H1 (cell line): ENCODE measurements at regions not wholly inside any gene's neighbourhood (a gene's known extent, or its start where the extent isn't known, plus 50 kb on each side); places are given as distances from the start of the nearest gene placed in this dataset.

Experiments used
- CTCF ChIA-PET: fragments of 300-600 bp; sonication (Branson Sonifier 250); formaldehyde crosslinking; loops from one replicate; lab custom pipeline; 2021; ENCODE audit not compliant: partially characterized antibody; lab: Charles Lee
- POLR2A ChIA-PET: fragments of 300-600 bp; sonication (Branson Sonifier 250); formaldehyde crosslinking; loops from one replicate; lab custom pipeline; 2021; ENCODE audit warnings: inconsistent platforms; ENCODE audit not compliant: partially characterized antibody; lab: Charles Lee
- DNase-seq, 2 experiments: peaks; one replicate each; pipeline versions ENCODE4 v3.0.0 to v3.0.0-alpha.2; 2010 to 2022; ENCODE audit warnings: low spot score in 2 of 2, low read depth in 1 of 2, mixed read lengths in 1 of 2
- FAIRE-seq: peaks from 2 replicates; lab custom pipeline; 2011; peaks lifted over from hg19 to GRCh38; lab: Jason Lieb, UNC
- H2AFZ ChIP-seq: 2 replicates; pipeline ENCODE4 v1.8.1; 2012; ENCODE audit warnings: low read length, inconsistent platforms
- H2AK5ac ChIP-seq: 2 replicates; pipeline ENCODE4 v1.6.1; 2013; ENCODE audit warnings: low read depth, low read length
- H2BK120ac ChIP-seq: replicated peaks from 2 replicates; pipeline ENCODE3; 2013; ENCODE audit warnings: low read depth, low read length, inconsistent platforms
- H2BK12ac ChIP-seq: 2 replicates; pipeline ENCODE4 v1.6.1; 2013; ENCODE audit warnings: low read depth, low read length
- H2BK15ac ChIP-seq: 2 replicates; pipeline ENCODE4 v1.6.1; 2013; ENCODE audit warnings: low read length
- H2BK20ac ChIP-seq: 2 replicates; pipeline ENCODE4 v1.6.1; 2013; ENCODE audit warnings: low read length
- H2BK5ac ChIP-seq: 2 replicates; pipeline ENCODE4 v1.6.1; 2013; ENCODE audit warnings: low read depth, low read length
- H3K14ac ChIP-seq: 2 replicates; pipeline ENCODE4 v1.6.1; 2013; ENCODE audit warnings: inconsistent platforms; ENCODE audit not compliant: insufficient read length
- H3K18ac ChIP-seq: 2 replicates; pipeline ENCODE4 v1.6.1; 2013; ENCODE audit warnings: low read length; ENCODE audit errors: extremely low read depth
- H3K23ac ChIP-seq: 2 replicates; pipeline ENCODE4 v1.6.1; 2013; ENCODE audit warnings: inconsistent platforms; ENCODE audit not compliant: insufficient read length
- H3K23me2 ChIP-seq: 2 replicates; pipeline ENCODE4 v1.6.1; 2013; ENCODE audit warnings: low read depth, low read length
- H3K27ac ChIP-seq: 2 replicates; pipeline ENCODE4 v1.6.1; 2011; ENCODE audit warnings: low read depth, low read length, inconsistent platforms
- H3K27me3 ChIP-seq, 4 experiments: replicated peaks in 1 of 4; 1 replicate in 1 of 4; 2 replicates in 3 of 4; pipeline versions ENCODE4 v1.6.1 to v1.8.1; 2011 to 2013; ENCODE audit warnings: low read length in 3 of 4, mild to moderate bottlenecking in 3 of 4, inconsistent platforms in 2 of 4, mixed read lengths in 2 of 4, moderate library complexity in 1 of 4; ENCODE audit not compliant: control insufficient read depth in 3 of 4, insufficient read depth in 3 of 4; ENCODE audit errors: extremely low read depth in 1 of 4
- H3K36me3 ChIP-seq, 4 experiments: 2 replicates each; pipeline versions ENCODE4 v1.6.1 to v1.8.1; 2011 to 2013; ENCODE audit warnings: mild to moderate bottlenecking in 4 of 4, low read length in 3 of 4, moderate library complexity in 2 of 4, control low read depth in 1 of 4, inconsistent platforms in 1 of 4; ENCODE audit not compliant: insufficient read depth in 4 of 4, control insufficient read depth in 2 of 4
- H3K4ac ChIP-seq: replicated peaks from 2 replicates; pipeline ENCODE3; 2013; ENCODE audit warnings: low read length, low read depth, mixed read lengths, inconsistent platforms; ENCODE audit not compliant: insufficient read length
- H3K4me1 ChIP-seq, 4 experiments: replicated peaks in 1 of 4; 1 replicate in 1 of 4; 2 replicates in 3 of 4; pipeline versions ENCODE4 v1.6.1 to v1.8.1; 2011 to 2013; ENCODE audit warnings: low read length in 3 of 4, inconsistent platforms in 2 of 4, mixed read lengths in 1 of 4; ENCODE audit not compliant: insufficient read depth in 4 of 4, control insufficient read depth in 3 of 4
- H3K4me2 ChIP-seq, 2 experiments: 2 replicates each; pipeline versions ENCODE4 v1.6.1 to v1.8.1; 2011 to 2013; ENCODE audit warnings: low read depth in 2 of 2, low read length in 2 of 2, control low read depth in 1 of 2, inconsistent platforms in 1 of 2, mild to moderate bottlenecking in 1 of 2; ENCODE audit not compliant: insufficient read depth in 1 of 2
- H3K4me3 ChIP-seq, 4 experiments: fragments of 200-600, 300-600 bp in 1 of 4; sonication (generic), shearing (Covaris generic), sonication (Bioruptor Twin) in 1 of 4; 2 replicates each; pipeline versions ENCODE4 v1.5.1 to v1.8.1; 2011 to 2016; ENCODE audit warnings: low read length in 4 of 4, low read depth in 3 of 4, control low read depth in 2 of 4, inconsistent platforms in 2 of 4, mild to moderate bottlenecking in 2 of 4, mixed read lengths in 1 of 4, moderate library complexity in 1 of 4; ENCODE audit not compliant: insufficient read depth in 2 of 4; ENCODE audit errors: extremely low read depth in 1 of 4
- H3K56ac ChIP-seq: replicated peaks from 2 replicates; pipeline ENCODE3; 2013; ENCODE audit warnings: low read depth, mild to moderate bottlenecking, mixed read lengths, low read length, inconsistent platforms; ENCODE audit not compliant: insufficient read length
- H3K79me1 ChIP-seq: 2 replicates; pipeline ENCODE4 v1.6.1; 2013; ENCODE audit warnings: low read depth, low read length, control low read depth
- H3K79me2 ChIP-seq, 2 experiments: 2 replicates each; pipeline versions ENCODE4 v1.6.1 to v1.8.1; 2012 to 2013; ENCODE audit warnings: low read length in 2 of 2, mild to moderate bottlenecking in 2 of 2, inconsistent platforms in 1 of 2; ENCODE audit not compliant: insufficient read depth in 2 of 2, control insufficient read depth in 1 of 2
- H3K9ac ChIP-seq, 4 experiments: replicated peaks in 1 of 4; 1 replicate in 1 of 4; 2 replicates in 3 of 4; pipeline versions ENCODE4 v1.6.1 to v1.8.1; 2011 to 2013; ENCODE audit warnings: low read depth in 3 of 4, low read length in 3 of 4, control low read depth in 2 of 4, mild to moderate bottlenecking in 2 of 4, moderate library complexity in 2 of 4, inconsistent platforms in 1 of 4; ENCODE audit errors: extremely low read depth in 1 of 4
- H3K9me3 ChIP-seq, 2 experiments: 2 replicates each; pipeline versions ENCODE4 v1.6.1 to v1.8.1; 2012 to 2013; ENCODE audit warnings: mild to moderate bottlenecking in 2 of 2, moderate library complexity in 2 of 2, control low read depth in 1 of 2, inconsistent platforms in 1 of 2, low read depth in 1 of 2, low read length in 1 of 2, mixed read lengths in 1 of 2; ENCODE audit not compliant: insufficient read depth in 2 of 2
- H4K20me1 ChIP-seq, 2 experiments: replicated peaks in 1 of 2; 2 replicates each; pipeline versions ENCODE3 to v1.8.1; 2011 to 2013; ENCODE audit warnings: inconsistent platforms in 2 of 2, low read length in 2 of 2, mild to moderate bottlenecking in 1 of 2; ENCODE audit not compliant: insufficient read depth in 2 of 2, control insufficient read depth in 1 of 2
- H4K5ac ChIP-seq: 2 replicates; pipeline ENCODE4 v1.6.1; 2013; ENCODE audit warnings: low read length, low read depth, mixed read lengths, inconsistent platforms; ENCODE audit not compliant: insufficient read length
- H4K8ac ChIP-seq: 2 replicates; pipeline ENCODE4 v1.8.0; 2013; ENCODE audit warnings: mild to moderate bottlenecking, moderate library complexity, low read length, inconsistent platforms; ENCODE audit not compliant: insufficient read depth; ENCODE audit errors: extremely low read depth
- H4K91ac ChIP-seq: replicated peaks from 2 replicates; pipeline ENCODE3; 2013; ENCODE audit warnings: low read length, mixed read lengths, inconsistent platforms; ENCODE audit not compliant: insufficient read length
- BCL11A ChIP-seq, 2 experiments: IDR thresholded peaks; one replicate each; pipeline ENCODE4 v1.6.1; 2011; ENCODE audit warnings: low read depth in 2 of 2, low read length in 2 of 2, mild to moderate bottlenecking in 2 of 2
- CBX8 ChIP-seq: fragments of 300-800, 300-1000 bp; sonication (generic); IDR thresholded peaks from 2 replicates; pipeline ENCODE4 v1.7.1; 2016; ENCODE audit warnings: low read depth, low read length, borderline replicate concordance
- EP300 ChIP-seq, 2 experiments: IDR thresholded peaks; 1 replicate in 1 of 2; 2 replicates in 1 of 2; pipeline ENCODE4 v1.6.1; 2011 to 2012; ENCODE audit warnings: low read depth in 2 of 2, low read length in 2 of 2, mild to moderate bottlenecking in 2 of 2, borderline replicate concordance in 1 of 2, inconsistent platforms in 1 of 2, moderate library complexity in 1 of 2
- PHF8 ChIP-seq: fragments of 200-600 bp; sonication (generic); conservative IDR thresholded peaks from 2 replicates; pipeline ENCODE4 v1.7.1; 2012; ENCODE audit warnings: low read depth, mild to moderate bottlenecking, inconsistent platforms, low read length, moderate library complexity
- SIN3A ChIP-seq, 2 experiments: IDR thresholded peaks in 1 of 2; conservative IDR thresholded peaks in 1 of 2; 2 replicates each; pipeline ENCODE4 v1.6.1; 2011 to 2012; ENCODE audit warnings: low read length in 2 of 2, improper control_type of control experiment in 1 of 2, low read depth in 1 of 2, mild to moderate bottlenecking in 1 of 2
- SIX5 ChIP-seq: IDR thresholded peaks from 2 replicates; pipeline ENCODE4 v1.6.1; 2011; ENCODE audit warnings: mild to moderate bottlenecking, low read depth, low read length
- WGBS, 2 experiments: shearing (Covaris generic) in 1 of 2; methylation state at CpG; one replicate each; pipeline versions ENCODE4 v1.1.6 to v1.1.7; 2013 to 2015; ENCODE audit warnings: low lambda C conversion rate in 2 of 2, mixed read lengths in 2 of 2, inconsistent platforms in 1 of 2, low coverage in 1 of 2, missing lambda C conversion rate in 1 of 2; ENCODE audit not compliant: insufficient replicate concordance in 2 of 2, insufficient coverage in 1 of 2, insufficient read length in 1 of 2; ENCODE audit errors: extremely low coverage in 1 of 2, missing lambda C conversion rate in 1 of 2; 5-methylcytosine and 5-hydroxymethylcytosine counted together
- TF ChIP-seq, protein P1 (sequence below): IDR thresholded peaks from 2 replicates; pipeline ENCODE4 v1.6.1; 2012; ENCODE audit warnings: inconsistent platforms

DNA sequence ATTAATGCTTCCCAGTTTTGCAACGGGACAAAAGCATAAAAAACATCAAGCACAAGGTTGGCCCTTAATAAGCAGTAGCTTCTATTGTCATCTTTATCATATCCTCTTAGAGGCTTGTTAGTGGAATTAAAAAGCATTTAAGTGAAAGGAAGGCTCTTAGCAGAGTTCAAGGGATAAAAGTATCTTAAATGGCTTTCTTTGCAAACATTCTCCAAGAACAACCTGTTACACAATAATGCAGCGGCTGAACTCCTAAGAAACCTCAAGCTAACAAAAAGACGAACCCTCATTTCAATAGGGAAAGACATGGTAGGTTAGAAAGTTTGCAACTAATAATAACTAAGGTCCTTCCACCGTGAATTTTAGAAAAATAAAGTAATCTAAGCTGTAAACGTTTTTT lies 82.1 kb downstream of the MPP7 start:
- Histone ChIP-seq H3K9ac (no peak overlapping the region), H3K4me2 (no peak overlapping the region), H2BK15ac (no peak overlapping the region), H3K27ac (no peak overlapping the region), H3K79me1 (no peaks in the 10 kb centered on the region), H3K18ac (no peak overlapping the region), H3K14ac (no peak overlapping the region), H4K8ac (no peak overlapping the region), H3K36me3 (no peaks in the 10 kb centered on the region), H3K27me3 (no peaks in the 10 kb centered on the region), H4K5ac (no peak overlapping the region), H3K79me2 (no peaks in the 10 kb centered on the region), H3K23me2 (no peaks in the 10 kb centered on the region), H2AFZ (no peak overlapping the region), H3K4me1 (peaks cover 0 to 5% (median under 1%) of the 10 kb centered on the region in 4 experiments; a peak in 4 of 7 replicates), H3K23ac (no peak overlapping the region), H2BK120ac (no peak overlapping the region), H2BK12ac (no peak overlapping the region), H3K9me3 (no peaks in the 10 kb centered on the region), H2AK5ac (no peak overlapping the region), H3K4ac (no peak overlapping the region), H4K91ac (no peak overlapping the region), H2BK20ac (no peak overlapping the region), H3K4me3 (no peak overlapping the region), H4K20me1 (no peaks in the 10 kb centered on the region), H3K56ac (no peak overlapping the region), H2BK5ac (no peak overlapping the region)
- 69% methylated on average over 5 of the region's 5 CpGs; no CpG with 5 or more reads in 1 of the 2 experiments for WGBS, 2 experiments
- no peak for DNase-seq
- FAIRE-seq: no peak
- ChIA-PET POLR2A (no interaction called here), CTCF (interaction anchor here (0.9 kb wide), 1 partner anchor 178 kb away, joined by 3 read pairs; no protein-coding TSS in a partner anchor)
- TF ChIP-seq CBX8 (no peak), SIN3A (conservative IDR thresholded peaks at IDR 0.05 in 1 of 2, IDR thresholded peaks at IDR 0.05 in 1 of 2; ENCODE audit: low read depth in 1 of 2, low read length in 2 of 2) (no peak), PHF8 (no peak), BCL11A (IDR thresholded peaks at IDR 0.05; ENCODE audit: low read depth in 2 of 2, low read length in 2 of 2) (no peak), EP300 (IDR thresholded peaks at IDR 0.05; ENCODE audit: borderline replicate concordance in 1 of 2, low read depth in 2 of 2, low read length in 2 of 2) (no peak), SIX5 (no peak)
- TF ChIP-seq, protein P1, sequence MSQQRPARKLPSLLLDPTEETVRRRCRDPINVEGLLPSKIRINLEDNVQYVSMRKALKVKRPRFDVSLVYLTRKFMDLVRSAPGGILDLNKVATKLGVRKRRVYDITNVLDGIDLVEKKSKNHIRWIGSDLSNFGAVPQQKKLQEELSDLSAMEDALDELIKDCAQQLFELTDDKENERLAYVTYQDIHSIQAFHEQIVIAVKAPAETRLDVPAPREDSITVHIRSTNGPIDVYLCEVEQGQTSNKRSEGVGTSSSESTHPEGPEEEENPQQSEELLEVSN: no peak
